Neural progenitor cell (in vitro differentiated cells): ENCODE measurements at regions not wholly inside any gene's neighbourhood (a gene's known extent, or its start where the extent isn't known, plus 50 kb on each side); places are given as distances from the start of the nearest gene placed in this dataset.

ENCODE experiments used
- CTCF ChIP-seq: fragments of 200-600 bp; sonication (generic); IDR thresholded peaks from 2 replicates; pipeline ENCODE4 v1.5.1; 2017; ENCODE audit warnings: antibody characterized with exemption, mild to moderate bottlenecking
- EZH2 ChIP-seq: fragments of 200-600 bp; sonication (generic); IDR thresholded peaks from 2 replicates; pipeline ENCODE4 v1.6.1; 2017; ENCODE audit warnings: antibody characterized with exemption, mild to moderate bottlenecking, moderate library complexity
- EZH2phosphoT487 ChIP-seq: fragments of 200-600 bp; sonication (generic); IDR thresholded peaks from 2 replicates; pipeline ENCODE4 v1.6.1; 2017; ENCODE audit warnings: antibody characterized with exemption

DNA sequence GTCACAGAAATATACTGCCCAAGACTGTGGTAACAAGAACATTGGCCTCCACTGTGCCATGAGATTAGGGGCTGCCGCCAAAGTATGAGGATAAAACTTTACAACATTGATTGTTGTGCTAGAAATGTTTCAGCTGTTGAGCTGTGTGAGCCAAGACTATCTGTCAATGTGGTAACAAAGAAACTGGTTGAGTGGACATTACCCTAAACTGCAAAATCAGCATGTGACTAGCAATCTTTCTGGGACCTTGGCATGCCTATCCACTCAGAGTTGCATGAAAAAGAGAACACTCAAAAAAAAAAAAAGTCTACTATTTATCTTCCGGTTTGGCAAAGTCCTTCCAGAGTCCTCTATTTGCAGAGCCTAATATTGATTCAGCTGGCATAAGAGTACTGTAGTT is 605.6 kb upstream of the CNTNAP2 start:
- TF ChIP-seq CTCF (no peak), EZH2 (no peak), EZH2phosphoT487 (no peak)
